ENCODE measurements at regions not wholly inside any gene's neighbourhood (a gene's known extent, or its start where the extent isn't known, plus 50 kb on each side); places are given as distances from the start of the nearest gene placed in this dataset.

GRCh38 chr16:75801307-75801706, 75.0 kb upstream of the CPHXL start:
- Histone ChIP-seq H3K4me1 (ENCODE audit: control insufficient read depth in 5 of 5, insufficient read depth in 5 of 5, low read length in 5 of 5) (no peaks in the 10 kb centered on the region), H3K4me3 (no peak overlapping the region), H3K9me3 (ENCODE audit: control insufficient read depth in 4 of 4, insufficient read depth in 3 of 4, low read length in 3 of 4) (no peaks in the 10 kb centered on the region), H3K36me3 (ENCODE audit: control insufficient read depth in 4 of 4, insufficient read depth in 4 of 4, low read length in 4 of 4) (no peaks in the 10 kb centered on the region), H3K27me3 (ENCODE audit: control insufficient read depth in 3 of 3, insufficient read depth in 3 of 3, low read length in 2 of 3) (no peaks in the 10 kb centered on the region), H3K9ac (ENCODE audit: insufficient read depth in 1 of 2, low read length in 2 of 2) (no peak overlapping the region), H3K27ac (ENCODE audit: low read depth in 1 of 2, low read length in 1 of 2) (no peak overlapping the region)
- no peak for TF ChIP-seq CTCF (IDR thresholded peaks at IDR 0.05; ENCODE audit: control extremely low read depth, extremely low read depth)
- WGBS, 2 donors, result 46 to 51% methylated on average over 3 of the region's 3 CpGs
- ATAC-seq (ENCODE audit: insufficient read depth, low FRiP score) (no peak), DNase-seq (peak in 2 of 3 donors; percentile 21 to 26)

- DNase-seq, result no peak
- Histone ChIP-seq H3K27me3 (ENCODE audit: control insufficient read depth in 3 of 3, insufficient read depth in 3 of 3, low read length in 2 of 3) (peaks cover 0 to 3% (median 0%) of the 10 kb centered on the region in 3 donors), H3K9me3 (ENCODE audit: control insufficient read depth in 4 of 4, insufficient read depth in 3 of 4, low read length in 3 of 4) (peaks cover 0 to 2% (median 0%) of the 10 kb centered on the region in 4 donors), H3K36me3 (ENCODE audit: control insufficient read depth in 4 of 4, insufficient read depth in 4 of 4, low read length in 4 of 4) (no peaks in the 10 kb centered on the region), H3K9ac (ENCODE audit: insufficient read depth in 1 of 2, low read length in 2 of 2) (no peak overlapping the region), H3K4me3 (no peak overlapping the region), H3K27ac (ENCODE audit: low read depth in 1 of 2, low read length in 1 of 2) (no peak overlapping the region), H3K4me1 (ENCODE audit: control insufficient read depth in 5 of 5, insufficient read depth in 5 of 5, low read length in 5 of 5) (no peaks in the 10 kb centered on the region)
- WGBS, 2 donors, result 67 to 77% methylated on average over 1 of the region's 1 CpG
- ATAC-seq (ENCODE audit: insufficient read depth, low FRiP score), result no peak
- no peak for TF ChIP-seq CTCF (IDR thresholded peaks at IDR 0.05; ENCODE audit: control extremely low read depth, extremely low read depth)
Observed at GRCh38 chr16:75803753-75804152, 77.5 kb upstream of the CPHXL start.

- H3K4me1 ChIP-seq (ENCODE audit: control insufficient read depth in 5 of 5, insufficient read depth in 5 of 5, low read length in 5 of 5), result no peaks in the 10 kb centered on the region
- no peak overlapping the region for H3K9ac ChIP-seq (ENCODE audit: insufficient read depth in 1 of 2, low read length in 2 of 2)
- ATAC-seq (ENCODE audit: insufficient read depth, low FRiP score), result no peak
- DNase-seq, result no peak
- TF ChIP-seq CTCF (IDR thresholded peaks at IDR 0.05; ENCODE audit: control extremely low read depth, extremely low read depth), result no peak
- no peaks in the 10 kb centered on the region for H3K36me3 ChIP-seq (ENCODE audit: control insufficient read depth in 4 of 4, insufficient read depth in 4 of 4, low read length in 4 of 4)
- WGBS, 2 donors, result 59 to 90% methylated on average over 3 of the region's 3 CpGs
- H3K4me3 ChIP-seq, result no peak overlapping the region
- peaks cover 0 to 3% (median 0%) of the 10 kb centered on the region in 3 donors for H3K27me3 ChIP-seq (ENCODE audit: control insufficient read depth in 3 of 3, insufficient read depth in 3 of 3, low read length in 2 of 3)
- no peak overlapping the region for H3K27ac ChIP-seq (ENCODE audit: low read depth in 1 of 2, low read length in 1 of 2)
- peaks cover 0 to 2% (median 0%) of the 10 kb centered on the region in 4 donors for H3K9me3 ChIP-seq (ENCODE audit: control insufficient read depth in 4 of 4, insufficient read depth in 3 of 4, low read length in 3 of 4)
Observed at GRCh38 chr16:75804368-75804767, 78.1 kb upstream of the CPHXL start.

GRCh38 chr16:75805946-75806345, 79.7 kb upstream of the CPHXL start:
- DNase-seq (no peak), ATAC-seq (ENCODE audit: insufficient read depth, low FRiP score) (no peak)
- 84 to 86% methylated on average over 6 of the region's 6 CpGs for WGBS, 2 donors
- Histone ChIP-seq H3K4me3 (no peak overlapping the region), H3K27ac (ENCODE audit: low read depth in 1 of 2, low read length in 1 of 2) (no peak overlapping the region), H3K9ac (ENCODE audit: insufficient read depth in 1 of 2, low read length in 2 of 2) (no peak overlapping the region), H3K27me3 (ENCODE audit: control insufficient read depth in 3 of 3, insufficient read depth in 3 of 3, low read length in 2 of 3) (peaks cover 0 to 3% (median 0%) of the 10 kb centered on the region in 3 donors), H3K36me3 (ENCODE audit: control insufficient read depth in 4 of 4, insufficient read depth in 4 of 4, low read length in 4 of 4) (no peaks in the 10 kb centered on the region), H3K4me1 (ENCODE audit: control insufficient read depth in 5 of 5, insufficient read depth in 5 of 5, low read length in 5 of 5) (no peaks in the 10 kb centered on the region), H3K9me3 (ENCODE audit: control insufficient read depth in 4 of 4, insufficient read depth in 3 of 4, low read length in 3 of 4) (peaks cover 0 to 2% (median 0%) of the 10 kb centered on the region in 4 donors)
- no peak for TF ChIP-seq CTCF (IDR thresholded peaks at IDR 0.05; ENCODE audit: control extremely low read depth, extremely low read depth)
